HEK293 (cell line): ENCODE measurements at regions not wholly inside any gene's neighbourhood (a gene's known extent, or its start where the extent isn't known, plus 50 kb on each side); places are given as distances from the start of the nearest gene placed in this dataset.

Source experiments
- CTCF ChIA-PET: fragments of 350-600 bp; formaldehyde crosslinking; extraction: SDS; loops from one replicate; lab custom pipeline; 2021; ENCODE audit warnings: antibody characterized with exemption; lab: Yijun Ruan, JAX
- POLR2A ChIA-PET: fragments of 300-600 bp; formaldehyde crosslinking; extraction: SDS; loops from one replicate; lab custom pipeline; 2020; ENCODE audit warnings: antibody characterized with exemption, inconsistent platforms; lab: Yijun Ruan, JAX
- H3K27ac ChIP-seq: fragments of 200-500 bp; sonication (Bioruptor generic); 2 replicates; pipeline ENCODE4 v1.5.1; 2014; ENCODE audit warnings: low read depth, low read length, control low read depth, inconsistent platforms; ENCODE audit errors: extremely low read depth
- H3K36me3 ChIP-seq, 2 experiments: fragments of 200-500 bp in 1 of 2; sonication (Bioruptor generic) in 1 of 2; 1 replicate in 1 of 2; 2 replicates in 1 of 2; pipeline ENCODE4 v1.5.1; 2014 to 2017; ENCODE audit warnings: inconsistent platforms in 2 of 2, low read length in 2 of 2; ENCODE audit not compliant: control insufficient read depth in 2 of 2, insufficient read depth in 1 of 2
- H3K4me1 ChIP-seq: fragments of 200-500 bp; sonication (Bioruptor generic); 2 replicates; pipeline ENCODE4 v1.5.1; 2014; ENCODE audit warnings: mild to moderate bottlenecking, low read length, inconsistent platforms; ENCODE audit not compliant: control insufficient read depth, insufficient read depth
- H3K4me3 ChIP-seq: 2 replicates; pipeline ENCODE4 v1.5.1; 2011; ENCODE audit warnings: low read depth, mild to moderate bottlenecking, control low read depth, low read length, moderate library complexity
- H3K9me3 ChIP-seq: fragments of 200-500 bp; sonication (Bioruptor generic); 2 replicates; pipeline ENCODE4 v1.5.1; 2014; ENCODE audit warnings: low read depth, low read length, inconsistent platforms; ENCODE audit not compliant: control insufficient read depth, insufficient read depth
- HOXC10 ChIP-seq: sonication (generic); formaldehyde crosslinking; IDR thresholded peaks from 2 replicates; pipeline ENCODE4 v1.8.1; 2023; ENCODE audit warnings: mild to moderate bottlenecking, missing genetic modification reagents
- KLF1 ChIP-seq: fragments of 450-650 bp; formaldehyde crosslinking; IDR thresholded peaks from 2 replicates; pipeline ENCODE4 v1.5.1; 2016; ENCODE audit warnings: missing biosample characterization, missing genetic modification characterization
- MYNN ChIP-seq: fragments of 450-650 bp; formaldehyde crosslinking; IDR thresholded peaks from 2 replicates; pipeline ENCODE4 v1.5.1; 2016; ENCODE audit warnings: missing biosample characterization, missing genetic modification characterization, borderline replicate concordance
- SALL2 ChIP-seq: fragments of 450-650 bp; formaldehyde crosslinking; IDR thresholded peaks from 2 replicates; pipeline ENCODE4 v1.5.0; 2017; ENCODE audit warnings: missing biosample characterization, mild to moderate bottlenecking, missing genetic modification characterization, borderline replicate concordance
- SCRT2 ChIP-seq: fragments of 450-650 bp; formaldehyde crosslinking; IDR thresholded peaks from 2 replicates; pipeline ENCODE4 v1.5.1; 2016; ENCODE audit warnings: missing biosample characterization, missing genetic modification characterization
- SP3 ChIP-seq: fragments of 450-650 bp; formaldehyde crosslinking; IDR thresholded peaks from 2 replicates; pipeline ENCODE4 v1.5.1; 2016; ENCODE audit warnings: missing biosample characterization, missing genetic modification characterization
- ZBTB11 ChIP-seq: fragments of 450-650 bp; formaldehyde crosslinking; conservative IDR thresholded peaks from 2 replicates; pipeline ENCODE4 v1.5.1; 2016; ENCODE audit warnings: low read depth, missing biosample characterization, missing genetic modification characterization
- ZBTB6 ChIP-seq: fragments of 450-650 bp; formaldehyde crosslinking; IDR thresholded peaks from 2 replicates; pipeline ENCODE4 v1.5.1; 2017; ENCODE audit warnings: missing biosample characterization, missing genetic modification characterization
- ZFP3 ChIP-seq: fragments of 450-650 bp; formaldehyde crosslinking; IDR thresholded peaks from 2 replicates; pipeline ENCODE4 v1.5.1; 2016; ENCODE audit warnings: low read depth, missing biosample characterization, missing genetic modification characterization
- ZNF112 ChIP-seq: fragments of 450-650 bp; formaldehyde crosslinking; IDR thresholded peaks from 2 replicates; pipeline ENCODE4 v1.5.0; 2017; ENCODE audit warnings: missing biosample characterization, missing genetic modification characterization
- ZNF132 ChIP-seq: fragments of 450-650 bp; formaldehyde crosslinking; IDR thresholded peaks from 2 replicates; pipeline ENCODE4 v1.5.1; 2017; ENCODE audit warnings: missing biosample characterization, missing genetic modification characterization, borderline replicate concordance
- ZNF214 ChIP-seq: fragments of 450-650 bp; formaldehyde crosslinking; IDR thresholded peaks from 2 replicates; pipeline ENCODE4 v1.5.1; 2017; ENCODE audit warnings: missing biosample characterization, mild to moderate bottlenecking, missing genetic modification characterization, borderline replicate concordance
- ZNF23 ChIP-seq: fragments of 450-650 bp; formaldehyde crosslinking; IDR thresholded peaks from 2 replicates; pipeline ENCODE4 v1.5.1; 2016; ENCODE audit warnings: missing biosample characterization, missing genetic modification characterization, borderline replicate concordance
- ZNF248 ChIP-seq: fragments of 450-650 bp; formaldehyde crosslinking; IDR thresholded peaks from 2 replicates; pipeline ENCODE4 v1.5.1; 2017; ENCODE audit warnings: missing biosample characterization, missing genetic modification characterization
- ZNF37A ChIP-seq: fragments of 450-650 bp; IDR thresholded peaks from 2 replicates; pipeline ENCODE4 v1.5.1; 2018; ENCODE audit warnings: missing biosample characterization, missing genetic modification characterization
- ZNF404 ChIP-seq: fragments of 450-650 bp; formaldehyde crosslinking; IDR thresholded peaks from 2 replicates; pipeline ENCODE4 v1.5.1; 2017; ENCODE audit warnings: missing biosample characterization, missing genetic modification characterization
- ZNF555 ChIP-seq: fragments of 450-650 bp; formaldehyde crosslinking; conservative IDR thresholded peaks from 2 replicates; pipeline ENCODE4 v1.5.1; 2017; ENCODE audit warnings: missing biosample characterization, mild to moderate bottlenecking, missing genetic modification characterization, inconsistent platforms
- ZNF580 ChIP-seq: fragments of 450-650 bp; formaldehyde crosslinking; IDR thresholded peaks from 2 replicates; pipeline ENCODE4 v1.5.1; 2016; ENCODE audit warnings: missing biosample characterization, missing genetic modification characterization
- ZNF600 ChIP-seq: fragments of 450-650 bp; formaldehyde crosslinking; IDR thresholded peaks from 2 replicates; pipeline ENCODE4 v1.5.1; 2016; ENCODE audit warnings: missing biosample characterization, missing genetic modification characterization
- ZNF701 ChIP-seq: fragments of 450-650 bp; formaldehyde crosslinking; IDR thresholded peaks from 2 replicates; pipeline ENCODE4 v1.5.1; 2016; ENCODE audit warnings: missing biosample characterization, missing genetic modification characterization
- ZNF747 ChIP-seq: fragments of 450-650 bp; formaldehyde crosslinking; IDR thresholded peaks from 2 replicates; pipeline ENCODE4 v1.5.1; 2016; ENCODE audit warnings: missing biosample characterization, missing genetic modification characterization
- ZNF777 ChIP-seq: fragments of 450-650 bp; formaldehyde crosslinking; IDR thresholded peaks from 2 replicates; pipeline ENCODE4 v1.5.1; 2017; ENCODE audit warnings: missing biosample characterization, missing genetic modification characterization, borderline replicate concordance
- ZNF843 ChIP-seq: fragments of 450-650 bp; formaldehyde crosslinking; IDR thresholded peaks from 2 replicates; pipeline ENCODE4 v1.5.1; 2016; ENCODE audit warnings: missing biosample characterization, missing genetic modification characterization
- TF ChIP-seq, protein P1 (sequence below): sonication (generic); formaldehyde crosslinking; IDR thresholded peaks from 2 replicates; pipeline ENCODE4 v1.8.1; 2022; ENCODE audit warnings: mild to moderate bottlenecking, moderate library complexity, missing genetic modification reagents
- TF ChIP-seq, protein P2 (sequence below): fragments of 450-650 bp; formaldehyde crosslinking; IDR thresholded peaks from 2 replicates; pipeline ENCODE4 v1.5.1; 2017; ENCODE audit warnings: missing biosample characterization, mild to moderate bottlenecking, missing genetic modification characterization, moderate library complexity

- TF ChIP-seq ZNF777 (tag by site-specific recombination) = no peak
- TF ChIP-seq ZNF132 (tag by site-specific recombination) = no peak
- no peak for TF ChIP-seq ZNF747 (tag by site-specific recombination)
- no peak for TF ChIP-seq ZNF555 (tag by site-specific recombination)
- no peak for TF ChIP-seq SP3 (tag by site-specific recombination)
- no peak for TF ChIP-seq KLF1 (tag by site-specific recombination)
- no peak for TF ChIP-seq ZNF23
- TF ChIP-seq, protein P1, sequence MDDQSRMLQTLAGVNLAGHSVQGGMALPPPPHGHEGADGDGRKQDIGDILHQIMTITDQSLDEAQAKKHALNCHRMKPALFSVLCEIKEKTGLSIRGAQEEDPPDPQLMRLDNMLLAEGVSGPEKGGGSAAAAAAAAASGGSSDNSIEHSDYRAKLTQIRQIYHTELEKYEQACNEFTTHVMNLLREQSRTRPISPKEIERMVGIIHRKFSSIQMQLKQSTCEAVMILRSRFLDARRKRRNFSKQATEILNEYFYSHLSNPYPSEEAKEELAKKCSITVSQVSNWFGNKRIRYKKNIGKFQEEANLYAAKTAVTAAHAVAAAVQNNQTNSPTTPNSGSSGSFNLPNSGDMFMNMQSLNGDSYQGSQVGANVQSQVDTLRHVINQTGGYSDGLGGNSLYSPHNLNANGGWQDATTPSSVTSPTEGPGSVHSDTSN (CRISPR knock-in tag) = no peak
- no peak for TF ChIP-seq ZNF248 (tag by site-specific recombination)
- TF ChIP-seq, protein P2, sequence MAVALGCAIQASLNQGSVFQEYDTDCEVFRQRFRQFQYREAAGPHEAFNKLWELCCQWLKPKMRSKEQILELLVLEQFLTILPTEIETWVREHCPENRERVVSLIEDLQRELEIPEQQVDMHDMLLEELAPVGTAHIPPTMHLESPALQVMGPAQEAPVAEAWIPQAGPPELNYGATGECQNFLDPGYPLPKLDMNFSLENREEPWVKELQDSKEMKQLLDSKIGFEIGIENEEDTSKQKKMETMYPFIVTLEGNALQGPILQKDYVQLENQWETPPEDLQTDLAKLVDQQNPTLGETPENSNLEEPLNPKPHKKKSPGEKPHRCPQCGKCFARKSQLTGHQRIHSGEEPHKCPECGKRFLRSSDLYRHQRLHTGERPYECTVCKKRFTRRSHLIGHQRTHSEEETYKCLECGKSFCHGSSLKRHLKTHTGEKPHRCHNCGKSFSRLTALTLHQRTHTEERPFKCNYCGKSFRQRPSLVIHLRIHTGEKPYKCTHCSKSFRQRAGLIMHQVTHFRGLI (tag by site-specific recombination) = no peak
- TF ChIP-seq SCRT2 (tag by site-specific recombination) = no peak
- POLR2A ChIA-PET = no interaction called here
- CTCF ChIA-PET = interaction anchor here (0.7 kb wide), 1 partner anchor 1778 kb away, joined by 3 read pairs; no protein-coding TSS in a partner anchor
Measured at GRCh38 chr3:118536764-118537163, 497.9 kb downstream of the IGSF11 start.

GRCh38 chr3:118537454-118537853, 497.2 kb downstream of the IGSF11 start:
- H3K9me3 ChIP-seq = no peaks in the 10 kb centered on the region
- ChIA-PET CTCF (no interaction called here), POLR2A (no interaction called here)
- no peaks in the 10 kb centered on the region for H3K4me1 ChIP-seq
- no peak for TF ChIP-seq HOXC10 (CRISPR knock-in tag)
- no peak for TF ChIP-seq SALL2 (tag by site-specific recombination)
- TF ChIP-seq ZNF112 (tag by site-specific recombination) = no peak
- TF ChIP-seq ZNF214 (tag by site-specific recombination) = no peak
- no peak for TF ChIP-seq ZNF843
- no peak for TF ChIP-seq ZFP3
- no peak for TF ChIP-seq ZNF701 (tag by site-specific recombination)
- no peak for TF ChIP-seq MYNN
- TF ChIP-seq ZNF404 = no peak
- H3K36me3 ChIP-seq = no peaks in the 10 kb centered on the region
- H3K4me3 ChIP-seq = no peak overlapping the region
- H3K27ac ChIP-seq = no peak overlapping the region

More at GRCh38 chr3:118536764-118537163, 497.9 kb downstream of the IGSF11 start:
- Histone ChIP-seq H3K4me1 (no peaks in the 10 kb centered on the region), H3K9me3 (no peaks in the 10 kb centered on the region), H3K36me3 (no peaks in the 10 kb centered on the region), H3K27ac (no peak overlapping the region), H3K4me3 (no peak overlapping the region)

DNA sequence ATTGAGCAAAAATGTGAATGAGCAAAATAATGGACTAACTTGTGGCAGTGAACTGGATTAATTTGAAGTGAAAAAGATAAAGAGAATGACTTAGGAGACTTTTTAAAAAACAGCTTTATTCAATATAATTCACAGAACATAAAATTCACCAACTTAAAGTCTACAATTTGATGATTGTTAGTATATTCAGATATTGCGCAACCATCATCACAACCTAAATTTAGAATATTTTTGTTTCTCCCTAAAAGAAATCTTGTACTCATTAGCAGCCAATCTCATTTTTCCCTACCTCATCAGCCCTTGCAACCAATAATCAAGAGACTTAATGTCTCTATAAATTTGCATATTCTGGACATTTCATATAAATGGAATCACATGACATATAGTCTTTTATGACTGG, 496.5 kb downstream of the IGSF11 start:
- H3K36me3 ChIP-seq = no peaks in the 10 kb centered on the region
- no peaks in the 10 kb centered on the region for H3K4me1 ChIP-seq
- POLR2A ChIA-PET = no interaction called here
- no peaks in the 10 kb centered on the region for H3K9me3 ChIP-seq
- no peak overlapping the region for H3K4me3 ChIP-seq
- H3K27ac ChIP-seq = no peak overlapping the region
- CTCF ChIA-PET = no interaction called here
- TF ChIP-seq SCRT2 (tag by site-specific recombination) (no peak), ZNF600 (tag by site-specific recombination) (no peak), ZBTB6 (no peak), ZNF580 (tag by site-specific recombination) (no peak), ZNF37A (tag by site-specific recombination) (no peak), ZBTB11 (tag by site-specific recombination) (no peak)
